T-helper 2 cell treated with Interferon-gamma antibody and Interleukin-4, amounts not matched to agents 5 μg/mL and 100 μg/mL, for 36 hours (primary cell): ENCODE measurements at regions not wholly inside any gene's neighbourhood (a gene's known extent, or its start where the extent isn't known, plus 50 kb on each side); places are given as distances from the start of the nearest gene placed in this dataset.

ENCODE experiments used
- DNase-seq: peaks from one replicate; pipeline ENCODE4 v3.0.0; 2021; ENCODE audit warnings: low spot score
- H3K27ac Mint-ChIP-seq: one replicate; pipeline ENCODE4 v1.8.0; 2021; ENCODE audit warnings: mild to moderate bottlenecking, mixed read lengths
- H3K27me3 Mint-ChIP-seq: one replicate; pipeline ENCODE4 v1.8.0; 2021; ENCODE audit warnings: low read depth, mixed read lengths
- H3K36me3 Mint-ChIP-seq: one replicate; pipeline ENCODE4 v1.8.0; 2021; ENCODE audit warnings: low read depth, mixed read lengths
- H3K4me1 Mint-ChIP-seq: one replicate; pipeline ENCODE4 v1.8.0; 2021; ENCODE audit warnings: low read depth, mixed read lengths
- H3K4me3 Mint-ChIP-seq: one replicate; pipeline ENCODE4 v1.8.0; 2022; ENCODE audit warnings: mild to moderate bottlenecking, moderate library complexity, mixed read lengths
- H3K9me3 Mint-ChIP-seq: one replicate; pipeline ENCODE4 v1.8.0; 2021; ENCODE audit warnings: mixed read lengths

DNA sequence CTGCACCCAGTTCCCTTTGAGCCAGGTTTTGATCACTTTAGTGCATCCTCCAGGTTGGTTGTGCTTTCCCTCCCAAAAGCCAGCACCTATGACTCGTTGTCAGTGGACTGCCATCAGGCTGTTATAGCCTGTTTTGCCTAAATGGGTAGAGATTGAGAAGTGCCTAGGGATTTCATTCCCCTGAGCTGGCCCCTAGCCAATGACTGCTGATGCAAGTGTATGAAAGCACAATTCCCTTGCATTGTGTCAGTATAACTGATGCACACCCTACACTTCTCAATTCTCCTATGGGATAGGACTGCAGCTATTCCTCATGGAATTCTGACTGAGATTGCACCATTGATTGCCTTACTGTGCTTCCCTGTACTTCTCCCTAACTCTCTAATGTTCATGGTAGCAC, 102.1 kb upstream of the ARPP21 start:
- no peaks in the 10 kb centered on the region for H3K4me1 Mint-ChIP-seq
- H3K36me3 Mint-ChIP-seq: no peaks in the 10 kb centered on the region
- no peak for DNase-seq
- H3K4me3 Mint-ChIP-seq: no peak overlapping the region
- no peak overlapping the region for H3K27ac Mint-ChIP-seq
- no peaks in the 10 kb centered on the region for H3K27me3 Mint-ChIP-seq
- H3K9me3 Mint-ChIP-seq: no peaks in the 10 kb centered on the region

DNA sequence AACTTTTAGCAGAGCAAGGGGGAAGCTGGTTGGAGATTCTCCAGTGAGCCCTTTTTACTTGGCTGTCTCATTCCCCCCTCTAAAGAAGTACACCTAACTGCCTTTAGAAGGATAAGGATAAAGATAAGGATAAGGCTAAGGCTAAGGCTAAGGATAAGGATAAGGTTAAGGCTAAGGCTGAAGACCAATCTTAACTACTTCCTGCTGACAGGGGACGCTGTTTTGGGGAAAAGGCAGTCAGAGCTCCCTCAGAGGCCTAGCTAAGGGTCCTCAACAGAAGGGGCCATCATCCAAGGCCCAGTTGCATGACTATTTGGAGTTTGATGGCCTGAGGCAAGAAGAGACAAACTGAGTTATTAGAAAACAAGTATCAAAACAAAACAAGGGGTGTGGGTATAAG, 94.3 kb upstream of the ARPP21 start:
- Mint-ChIP-seq H3K9me3 (no peaks in the 10 kb centered on the region), H3K36me3 (no peaks in the 10 kb centered on the region), H3K27ac (no peak overlapping the region), H3K4me3 (no peak overlapping the region), H3K4me1 (no peaks in the 10 kb centered on the region), H3K27me3 (no peaks in the 10 kb centered on the region)
- no peak for DNase-seq

DNA sequence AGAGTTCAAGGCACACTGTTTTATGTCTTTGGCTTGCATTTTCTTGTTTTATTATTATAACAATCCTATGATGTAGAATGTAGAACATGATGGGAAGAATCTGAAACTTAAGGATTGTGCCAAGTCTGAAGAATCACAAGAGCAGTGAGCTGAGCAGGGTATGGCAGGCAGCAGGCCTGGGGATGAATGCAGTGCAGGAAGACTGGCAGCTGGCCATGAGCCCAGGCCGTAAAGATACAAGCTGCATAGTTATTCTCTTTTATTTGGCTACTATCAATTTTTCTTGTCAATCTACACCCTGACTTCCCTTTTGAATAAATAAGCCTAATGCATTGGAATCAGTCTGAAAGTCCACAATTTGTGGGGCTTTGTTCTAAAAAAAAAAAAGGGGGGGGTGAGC, 89.6 kb upstream of the ARPP21 start:
- Mint-ChIP-seq H3K27me3 (no peaks in the 10 kb centered on the region), H3K4me3 (no peak overlapping the region), H3K4me1 (no peaks in the 10 kb centered on the region), H3K36me3 (no peaks in the 10 kb centered on the region), H3K27ac (no peak overlapping the region), H3K9me3 (no peaks in the 10 kb centered on the region)
- DNase-seq: no peak

DNA sequence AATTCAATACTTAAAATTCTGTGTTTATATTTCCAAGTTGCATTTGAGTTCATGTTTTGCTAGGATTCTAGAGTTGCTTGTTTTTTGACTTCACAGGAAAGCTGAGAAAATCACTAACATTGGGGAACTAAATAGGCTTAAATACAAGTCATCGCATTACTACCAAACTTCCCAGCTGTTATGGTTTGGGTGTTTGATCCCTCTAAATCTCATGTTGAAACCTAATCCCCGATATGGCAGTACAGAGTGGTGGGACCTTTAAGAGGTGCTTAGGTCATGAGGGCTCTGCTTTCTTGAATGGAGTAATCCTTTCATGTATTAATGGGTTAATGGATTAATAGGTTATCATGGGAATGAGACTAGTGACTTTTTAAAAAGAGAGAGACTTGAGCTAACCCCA, 77.2 kb upstream of the ARPP21 start:
- H3K4me3 Mint-ChIP-seq: no peak overlapping the region

DNA sequence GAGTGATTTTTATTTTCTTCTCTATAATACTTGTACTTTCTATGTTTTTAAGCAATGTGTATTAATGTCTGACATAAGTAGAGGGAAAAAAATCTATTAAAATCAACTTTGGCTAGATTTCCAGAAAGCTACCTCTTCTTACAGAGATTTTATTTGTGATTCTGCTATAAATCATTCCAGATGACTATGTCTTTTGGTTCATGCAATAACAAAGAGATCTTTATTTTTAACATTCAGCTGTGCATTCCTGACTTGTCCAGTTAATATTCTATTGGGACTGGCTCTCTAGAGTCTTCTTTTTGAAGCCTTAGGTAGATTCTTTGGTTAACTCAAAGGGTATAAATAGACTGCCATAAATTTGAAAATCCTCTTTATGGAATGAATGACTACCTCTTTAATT, 74.3 kb upstream of the ARPP21 start:
- H3K27me3 Mint-ChIP-seq: no peaks in the 10 kb centered on the region
- no peaks in the 10 kb centered on the region for H3K4me1 Mint-ChIP-seq
- H3K9me3 Mint-ChIP-seq: no peaks in the 10 kb centered on the region
- no peak for DNase-seq
- no peak overlapping the region for H3K4me3 Mint-ChIP-seq
- H3K36me3 Mint-ChIP-seq: no peaks in the 10 kb centered on the region
- no peak overlapping the region for H3K27ac Mint-ChIP-seq

More for the DNA sequence above, 77.2 kb upstream of the ARPP21 start:
- Mint-ChIP-seq H3K9me3 (no peaks in the 10 kb centered on the region), H3K36me3 (no peaks in the 10 kb centered on the region), H3K4me1 (no peaks in the 10 kb centered on the region), H3K27me3 (no peaks in the 10 kb centered on the region), H3K27ac (no peak overlapping the region)
- no peak for DNase-seq
